ENCODE measurements at regions not wholly inside any gene's neighbourhood (a gene's known extent, or its start where the extent isn't known, plus 50 kb on each side); places are given as distances from the start of the nearest gene placed in this dataset.

GRCh38 chr10:2951235-2951835, 116.0 kb upstream of the PFKP start:
- H3K79me2 ChIP-seq (replicated peaks; ENCODE audit: insufficient read depth) = no peaks in the 10 kb centered on the region
- Mint-ChIP-seq H3K4me1 (0 out of 3 replicates have a peak, but pooled peaks cover 3% of the 10 kb centered on the region), H3K27me3 (ENCODE audit: insufficient read depth, low read depth, poor library complexity) (peaks cover 4% of the 10 kb centered on the region), H3K9me3 (peaks cover 6% of the 10 kb centered on the region), H3K4me3 (no peak overlapping the region), H3K27ac (no peak overlapping the region), H3K36me3 (ENCODE audit: low read depth) (no peaks in the 10 kb centered on the region)
- DNase-seq (ENCODE audit: low spot score) = no peak
- H3F3A ChIP-seq (replicated peaks; ENCODE audit: low read depth) = no peaks in the 10 kb centered on the region
- H3K4me3 ChIP-seq = no peak overlapping the region
- H3K27me3 ChIP-seq (ENCODE audit: insufficient read depth) = no peaks in the 10 kb centered on the region
- H4K20me1 ChIP-seq (replicated peaks; ENCODE audit: insufficient read depth) = no peaks in the 10 kb centered on the region
- H3K9me2 ChIP-seq (ENCODE audit: insufficient read depth) = peaks cover 13% of the 10 kb centered on the region; the same call in 1 of the 2 replicates
- H3K4me1 ChIP-seq (ENCODE audit: insufficient read depth) = no peaks in the 10 kb centered on the region
- H2AFZ ChIP-seq = no peak overlapping the region
- H3K27ac ChIP-seq (ENCODE audit: low read depth) = no peak overlapping the region
- H3K36me3 ChIP-seq (ENCODE audit: insufficient read depth) = no peaks in the 10 kb centered on the region
- no peak for ATAC-seq
- no peak overlapping the region for H3K4me2 ChIP-seq
- TF ChIP-seq ZNF114 (CRISPR knock-in tag; IDR thresholded peaks at IDR 0.05) = no peak
- no peak for TF ChIP-seq NANOG (IDR thresholded peaks at IDR 0.05; ENCODE audit: borderline replicate concordance)
- no peak for TF ChIP-seq ZNF331 (CRISPR knock-in tag; IDR thresholded peaks at IDR 0.05; ENCODE audit: low read depth)
- TF ChIP-seq EZH2phosphoT487 (IDR thresholded peaks at IDR 0.05; ENCODE audit: unreplicated experiment) = no peak
- TF ChIP-seq EZH2 (IDR thresholded peaks at IDR 0.05; ENCODE audit: low read depth, unreplicated experiment) = no peak
- TF ChIP-seq ZNF462 (CRISPR knock-in tag; IDR thresholded peaks at IDR 0.05) = no peak
- no peak for TF ChIP-seq STAT1 (IDR thresholded peaks at IDR 0.05; ENCODE audit: unreplicated experiment)
- no peak for TF ChIP-seq CREB1 (CRISPR knock-in tag; IDR thresholded peaks at IDR 0.05; ENCODE audit: low read depth)
- TF ChIP-seq CTCF (conservative IDR thresholded peaks at IDR 0.05; ENCODE audit: low read depth in 2 of 2) = no peak
- TF ChIP-seq JUNB (IDR thresholded peaks at IDR 0.05; ENCODE audit: unreplicated experiment) = no peak
- no peak for TF ChIP-seq POLR2AphosphoS5 (IDR thresholded peaks at IDR 0.05; ENCODE audit: low read depth)
- TF ChIP-seq ETS1 (IDR thresholded peaks at IDR 0.05) = no peak
- TF ChIP-seq REST (IDR thresholded peaks at IDR 0.05; ENCODE audit: unreplicated experiment) = no peak
